ENCODE measurements at regions not wholly inside any gene's neighbourhood (a gene's known extent, or its start where the extent isn't known, plus 50 kb on each side); places are given as distances from the start of the nearest gene placed in this dataset.

- no peak for DNase-seq
Observed at GRCh38 chr10:35752469-35753461, 110.7 kb upstream of the FZD8 start.

- no peak for DNase-seq
Observed at GRCh38 chr10:35751347-35751746, 109.3 kb upstream of the FZD8 start.

GRCh38 chr10:35749230-35749629, 107.1 kb upstream of the FZD8 start:
- no peak for DNase-seq

GRCh38 chr10:35745617-35746403, 103.7 kb upstream of the FZD8 start:
- DNase-seq, result no peak

GRCh38 chr10:35743851-35744250, 101.8 kb upstream of the FZD8 start:
- no peak for DNase-seq

GRCh38 chr10:35743351-35743750, 101.3 kb upstream of the FZD8 start:
- no peak for DNase-seq

- DNase-seq, result no peak
Observed at GRCh38 chr10:35739998-35740397, 97.9 kb upstream of the FZD8 start.

GRCh38 chr10:35735412-35735811, 93.3 kb upstream of the FZD8 start:
- DNase-seq, result no peak

GRCh38 chr10:35731828-35732227, 89.7 kb upstream of the FZD8 start:
- DNase-seq, result no peak

- DNase-seq, result no peak
Observed at GRCh38 chr10:35728341-35728740, 86.2 kb upstream of the FZD8 start.

- no peak for DNase-seq
Observed at GRCh38 chr10:35726846-35727245, 84.8 kb upstream of the FZD8 start.

GRCh38 chr10:35723992-35724391, 81.9 kb upstream of the FZD8 start:
- no peak for DNase-seq

GRCh38 chr10:35723059-35723458, 81.0 kb upstream of the FZD8 start:
- DNase-seq, result no peak

GRCh38 chr10:35722636-35723035, 80.5 kb upstream of the FZD8 start:
- no peak for DNase-seq

GRCh38 chr10:35722226-35722625, 80.1 kb upstream of the FZD8 start:
- no peak for DNase-seq

- DNase-seq, result no peak
Observed at GRCh38 chr10:35720366-35720765, 78.3 kb upstream of the FZD8 start.

GRCh38 chr10:35716776-35717175, 74.7 kb upstream of the FZD8 start:
- DNase-seq, result no peak

GRCh38 chr10:35712486-35712885, 70.4 kb upstream of the FZD8 start:
- DNase-seq, result no peak

- DNase-seq, result no peak
Observed at GRCh38 chr10:35711615-35712411, 69.7 kb upstream of the FZD8 start.

GRCh38 chr10:35707642-35708425, 65.7 kb upstream of the FZD8 start:
- no peak for DNase-seq

- DNase-seq, result no peak
Observed at GRCh38 chr10:35706959-35707358, 64.9 kb upstream of the FZD8 start.

- no peak for DNase-seq
Observed at GRCh38 chr10:35705671-35706070, 63.6 kb upstream of the FZD8 start.
